Left renal cortex interstitium (tissue), 4 donors: ENCODE measurements at regions not wholly inside any gene's neighbourhood (a gene's known extent, or its start where the extent isn't known, plus 50 kb on each side); places are given as distances from the start of the nearest gene placed in this dataset.
"Not testable (repeated sequence)": the region's sequence is repeated elsewhere in the genome, so short reads cannot be mapped to it uniquely, and the experiment has no call there.

Source experiments
- DNase-seq, 4 donors: peaks; one replicate each; pipeline ENCODE4 v3.0.0-alpha.2; 2013; ENCODE audit warnings: low read depth in 4 of 4, low spot score in 2 of 4, missing footprints in 1 of 4

GRCh38 chr3:124640635-124641306 is 89.5 kb upstream of the UMPS start:
- no peak for DNase-seq

- DNase-seq, result no peak
Measured at GRCh38 chr3:124643453-124643852, 86.8 kb upstream of the UMPS start.

GRCh38 chr3:124646186-124646585 is 84.1 kb upstream of the UMPS start:
- DNase-seq, result not testable (repeated sequence)

- no peak for DNase-seq
Measured at GRCh38 chr3:124648551-124648950, 81.7 kb upstream of the UMPS start.

- DNase-seq, result no peak
Measured at GRCh38 chr3:124650798-124651197, 79.5 kb upstream of the UMPS start.

- DNase-seq, result not testable (repeated sequence)
Measured at GRCh38 chr3:124651416-124651815, 78.8 kb upstream of the UMPS start.

- DNase-seq, result no peak
Measured at GRCh38 chr3:124652009-124652408, 78.2 kb upstream of the UMPS start.

- DNase-seq, result no peak
Measured at GRCh38 chr3:124653071-124653796, 77.0 kb upstream of the UMPS start.

- DNase-seq, result no peak
Measured at GRCh38 chr3:124653797-124654469, 76.3 kb upstream of the UMPS start.

GRCh38 chr3:124654470-124654845 is 75.8 kb upstream of the UMPS start:
- no peak for DNase-seq

- no peak for DNase-seq
Measured at GRCh38 chr3:124656531-124656930, 73.7 kb upstream of the UMPS start.

GRCh38 chr3:124657138-124657537 is 73.1 kb upstream of the UMPS start:
- no peak for DNase-seq

- DNase-seq, result no peak
Measured at GRCh38 chr3:124658270-124658669, 72.0 kb upstream of the UMPS start.

- no peak for DNase-seq
Measured at GRCh38 chr3:124659175-124659574, 71.1 kb upstream of the UMPS start.

- DNase-seq, result no peak
Measured at GRCh38 chr3:124660599-124660998, 69.7 kb upstream of the UMPS start.

- no peak for DNase-seq
Measured at GRCh38 chr3:124663690-124664089, 66.6 kb upstream of the UMPS start.

GRCh38 chr3:124664804-124665203 is 65.4 kb upstream of the UMPS start:
- DNase-seq, result no peak

- DNase-seq, result no peak
Measured at GRCh38 chr3:124666067-124666466, 64.2 kb upstream of the UMPS start.

GRCh38 chr3:124669470-124669869 is 60.8 kb upstream of the UMPS start:
- DNase-seq, result no peak

GRCh38 chr3:124671106-124671505 is 59.1 kb upstream of the UMPS start:
- DNase-seq, result no peak

- DNase-seq, result no peak
Measured at GRCh38 chr3:124674336-124674735, 55.9 kb upstream of the UMPS start.

- no peak for DNase-seq
Measured at GRCh38 chr3:124676236-124676635, 54.0 kb upstream of the UMPS start.
